ENCODE measurements at regions not wholly inside any gene's neighbourhood (a gene's known extent, or its start where the extent isn't known, plus 50 kb on each side); places are given as distances from the start of the nearest gene placed in this dataset.

DNA sequence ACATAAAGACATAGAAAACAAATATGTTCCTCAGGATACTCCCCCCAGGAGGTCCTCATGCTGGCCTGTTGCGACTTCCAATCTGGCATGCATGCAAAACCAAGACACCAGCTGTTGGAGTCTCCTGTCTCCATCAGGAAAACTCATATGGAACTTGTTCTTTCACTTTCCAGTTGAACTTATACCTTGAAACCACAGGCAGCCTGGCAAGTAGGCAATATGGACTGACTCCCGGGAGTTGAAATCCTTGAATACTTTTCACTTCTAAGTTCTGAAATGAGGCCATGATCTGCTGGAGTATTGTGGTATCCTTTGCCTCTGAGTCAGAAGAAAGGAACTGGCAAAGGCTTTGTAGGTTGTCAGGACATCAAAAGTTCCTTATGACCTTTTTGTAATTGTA lies 444.2 kb downstream of the IDS start:
- TF ChIP-seq, protein P1, sequence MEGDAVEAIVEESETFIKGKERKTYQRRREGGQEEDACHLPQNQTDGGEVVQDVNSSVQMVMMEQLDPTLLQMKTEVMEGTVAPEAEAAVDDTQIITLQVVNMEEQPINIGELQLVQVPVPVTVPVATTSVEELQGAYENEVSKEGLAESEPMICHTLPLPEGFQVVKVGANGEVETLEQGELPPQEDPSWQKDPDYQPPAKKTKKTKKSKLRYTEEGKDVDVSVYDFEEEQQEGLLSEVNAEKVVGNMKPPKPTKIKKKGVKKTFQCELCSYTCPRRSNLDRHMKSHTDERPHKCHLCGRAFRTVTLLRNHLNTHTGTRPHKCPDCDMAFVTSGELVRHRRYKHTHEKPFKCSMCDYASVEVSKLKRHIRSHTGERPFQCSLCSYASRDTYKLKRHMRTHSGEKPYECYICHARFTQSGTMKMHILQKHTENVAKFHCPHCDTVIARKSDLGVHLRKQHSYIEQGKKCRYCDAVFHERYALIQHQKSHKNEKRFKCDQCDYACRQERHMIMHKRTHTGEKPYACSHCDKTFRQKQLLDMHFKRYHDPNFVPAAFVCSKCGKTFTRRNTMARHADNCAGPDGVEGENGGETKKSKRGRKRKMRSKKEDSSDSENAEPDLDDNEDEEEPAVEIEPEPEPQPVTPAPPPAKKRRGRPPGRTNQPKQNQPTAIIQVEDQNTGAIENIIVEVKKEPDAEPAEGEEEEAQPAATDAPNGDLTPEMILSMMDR (IDR thresholded peaks at IDR 0.05): no peak
- no peak for TF ChIP-seq EZH2 (IDR thresholded peaks at IDR 0.05)
- no peak for TF ChIP-seq EZH2phosphoT487 (IDR thresholded peaks at IDR 0.05)

Measured in neural progenitor cell (in vitro differentiated cells).